ENCODE measurements at regions not wholly inside any gene's neighbourhood (a gene's known extent, or its start where the extent isn't known, plus 50 kb on each side); places are given as distances from the start of the nearest gene placed in this dataset.
"Not testable (repeated sequence)": the region's sequence is repeated elsewhere in the genome, so short reads cannot be mapped to it uniquely, and the experiment has no call there.

DNA sequence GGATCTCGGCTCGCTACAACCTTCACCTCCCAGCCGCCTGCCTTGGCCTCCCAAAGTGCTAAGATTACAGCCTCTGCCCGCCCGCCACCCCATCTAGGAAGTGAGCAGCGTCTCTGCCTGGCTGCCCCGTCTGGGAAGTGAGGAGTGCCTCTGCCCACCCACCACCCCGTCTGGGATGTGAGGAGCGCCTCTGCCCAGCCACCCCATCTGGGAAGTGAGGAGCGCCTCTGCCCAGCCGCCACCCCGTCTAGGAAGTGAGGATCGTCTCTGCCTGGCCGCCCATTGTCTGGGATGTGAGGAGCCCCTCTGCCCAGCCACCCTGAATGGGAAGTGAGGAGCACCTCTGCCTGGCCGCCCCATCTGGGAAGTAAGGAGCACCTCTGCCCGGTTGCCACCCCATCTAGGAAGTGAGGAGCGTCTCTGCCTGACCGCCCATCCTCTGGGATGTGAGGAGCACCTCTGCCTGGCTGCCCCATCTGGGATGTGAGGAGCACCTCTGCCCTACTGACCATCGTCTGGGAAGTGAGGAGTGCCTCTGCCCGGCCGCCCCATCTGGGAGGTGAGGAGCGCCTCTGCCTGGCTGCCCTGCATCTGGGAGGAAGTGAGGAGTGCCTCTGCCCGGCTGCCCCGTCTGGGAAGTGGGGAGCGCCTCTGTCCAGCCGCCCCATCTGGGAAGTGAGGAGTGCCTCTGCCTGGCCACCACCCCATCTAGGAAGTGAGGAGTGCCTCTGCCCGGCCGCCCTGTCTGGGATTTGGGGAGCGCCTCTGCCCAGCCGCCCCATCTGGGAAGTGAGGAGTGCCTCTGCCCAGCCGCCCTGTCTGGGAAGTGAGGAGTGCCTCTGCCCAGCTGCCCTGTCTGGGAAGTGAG lies 90.4 kb upstream of the ZNF519 start:
- not testable (repeated sequence) for TF ChIP-seq EP300 (IDR thresholded peaks at IDR 0.05)
- TF ChIP-seq, protein P1, sequence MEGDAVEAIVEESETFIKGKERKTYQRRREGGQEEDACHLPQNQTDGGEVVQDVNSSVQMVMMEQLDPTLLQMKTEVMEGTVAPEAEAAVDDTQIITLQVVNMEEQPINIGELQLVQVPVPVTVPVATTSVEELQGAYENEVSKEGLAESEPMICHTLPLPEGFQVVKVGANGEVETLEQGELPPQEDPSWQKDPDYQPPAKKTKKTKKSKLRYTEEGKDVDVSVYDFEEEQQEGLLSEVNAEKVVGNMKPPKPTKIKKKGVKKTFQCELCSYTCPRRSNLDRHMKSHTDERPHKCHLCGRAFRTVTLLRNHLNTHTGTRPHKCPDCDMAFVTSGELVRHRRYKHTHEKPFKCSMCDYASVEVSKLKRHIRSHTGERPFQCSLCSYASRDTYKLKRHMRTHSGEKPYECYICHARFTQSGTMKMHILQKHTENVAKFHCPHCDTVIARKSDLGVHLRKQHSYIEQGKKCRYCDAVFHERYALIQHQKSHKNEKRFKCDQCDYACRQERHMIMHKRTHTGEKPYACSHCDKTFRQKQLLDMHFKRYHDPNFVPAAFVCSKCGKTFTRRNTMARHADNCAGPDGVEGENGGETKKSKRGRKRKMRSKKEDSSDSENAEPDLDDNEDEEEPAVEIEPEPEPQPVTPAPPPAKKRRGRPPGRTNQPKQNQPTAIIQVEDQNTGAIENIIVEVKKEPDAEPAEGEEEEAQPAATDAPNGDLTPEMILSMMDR (IDR thresholded peaks at IDR 0.05): not testable (repeated sequence)
